ENCODE measurements at regions not wholly inside any gene's neighbourhood (a gene's known extent, or its start where the extent isn't known, plus 50 kb on each side); places are given as distances from the start of the nearest gene placed in this dataset.
A peak's percentile ranks its signal among the peaks of the same experiment; 100 is the strongest.

- DNase-seq: no peak
These were observed 913.8 kb upstream of the SLITRK5 start for GRCh38 chr13:86757236-86757978.

GRCh38 chr13:86758116-86758515 lies 913.1 kb upstream of the SLITRK5 start:
- no peak for DNase-seq

GRCh38 chr13:86760620-86761019 lies 910.6 kb upstream of the SLITRK5 start:
- DNase-seq: no peak

- DNase-seq: no peak
These were observed 905.7 kb upstream of the SLITRK5 start for GRCh38 chr13:86765462-86765861.

- DNase-seq: peak; percentile 26
These were observed 882.6 kb upstream of the SLITRK5 start for GRCh38 chr13:86788616-86789015.

GRCh38 chr13:86792153-86792651 lies 879.0 kb upstream of the SLITRK5 start:
- no peak for DNase-seq

GRCh38 chr13:86795858-86796257 lies 875.3 kb upstream of the SLITRK5 start:
- no peak for DNase-seq

GRCh38 chr13:86810361-86810760 lies 860.8 kb upstream of the SLITRK5 start:
- no peak for DNase-seq

GRCh38 chr13:86813198-86813597 lies 858.0 kb upstream of the SLITRK5 start:
- no peak for DNase-seq

GRCh38 chr13:86825410-86825809 lies 845.8 kb upstream of the SLITRK5 start:
- no peak for DNase-seq

- no peak for DNase-seq
These were observed 844.9 kb upstream of the SLITRK5 start for GRCh38 chr13:86826232-86826631.

GRCh38 chr13:86830046-86830445 lies 841.1 kb upstream of the SLITRK5 start:
- DNase-seq: no peak

- no peak for DNase-seq
These were observed 840.1 kb upstream of the SLITRK5 start for GRCh38 chr13:86831084-86831483.

GRCh38 chr13:86838411-86839120 lies 832.6 kb upstream of the SLITRK5 start:
- no peak for DNase-seq

GRCh38 chr13:86839221-86839620 lies 832.0 kb upstream of the SLITRK5 start:
- DNase-seq: no peak

GRCh38 chr13:86840250-86841191 lies 830.6 kb upstream of the SLITRK5 start:
- no peak for DNase-seq

- no peak for DNase-seq
These were observed 829.9 kb upstream of the SLITRK5 start for GRCh38 chr13:86841264-86841663.

- no peak for DNase-seq
These were observed 824.7 kb upstream of the SLITRK5 start for GRCh38 chr13:86846501-86846900.

GRCh38 chr13:86848716-86849115 lies 822.5 kb upstream of the SLITRK5 start:
- no peak for DNase-seq

GRCh38 chr13:86856991-86857390 lies 814.2 kb upstream of the SLITRK5 start:
- no peak for DNase-seq

- DNase-seq: no peak
These were observed 813.0 kb upstream of the SLITRK5 start for GRCh38 chr13:86858216-86858615.

GRCh38 chr13:86862137-86862536 lies 809.0 kb upstream of the SLITRK5 start:
- DNase-seq: no peak

- no peak for DNase-seq
These were observed 806.8 kb upstream of the SLITRK5 start for GRCh38 chr13:86864376-86864775.
